GM18873 (cell line): ENCODE measurements at regions not wholly inside any gene's neighbourhood (a gene's known extent, or its start where the extent isn't known, plus 50 kb on each side); places are given as distances from the start of the nearest gene placed in this dataset.
A peak's percentile ranks its signal among the peaks of the same experiment; 100 is the strongest.

Experiments used
- ATAC-seq: cut with Tn5 transposase; IDR thresholded peaks from one replicate; pipeline ENCODE4 v1.9.1; 2021; ENCODE audit warnings: mild to moderate bottlenecking, moderate library complexity, moderate number of reproducible peaks; ENCODE audit not compliant: unreplicated experiment, low FRiP score

DNA sequence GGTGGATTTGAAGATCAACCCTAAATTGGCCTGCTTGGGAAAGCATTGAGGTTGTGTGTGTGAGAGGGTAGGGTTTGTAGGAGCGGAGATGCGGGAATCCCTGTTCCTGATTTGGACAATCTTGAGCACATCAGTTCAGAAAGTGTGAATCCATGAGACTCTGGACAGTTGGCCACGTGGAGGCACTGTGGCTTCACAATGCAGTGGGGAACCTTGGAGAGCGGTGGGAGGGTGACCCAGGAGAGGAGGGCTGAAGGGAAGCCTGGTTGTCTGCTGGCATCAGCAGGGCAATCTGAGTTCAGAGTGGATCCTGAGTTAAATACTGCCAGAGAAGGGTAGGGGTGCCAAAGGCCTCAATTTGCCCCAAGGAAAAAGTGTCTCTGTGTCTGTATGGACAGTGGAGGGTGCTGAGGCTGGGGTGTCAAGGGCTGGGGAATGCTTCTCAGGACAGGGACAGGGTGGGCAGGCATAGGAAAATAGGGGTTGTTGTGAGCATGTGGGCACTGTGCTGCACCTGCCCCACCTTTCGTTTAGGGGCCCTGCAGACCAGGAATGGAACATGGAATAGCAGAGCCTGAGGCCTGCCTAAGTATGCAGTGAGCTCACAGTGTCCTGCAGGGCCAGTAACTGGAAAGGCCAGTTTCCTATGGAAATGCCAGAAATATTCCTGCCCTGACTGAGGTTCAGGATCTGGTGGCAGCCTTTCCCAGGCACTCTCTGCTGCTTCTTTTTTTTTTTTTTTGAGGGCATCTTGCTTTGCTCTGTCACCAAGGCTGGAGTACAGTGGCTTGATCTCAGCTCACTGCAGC, 162.9 kb upstream of the PRSS58 start:
- no peak for ATAC-seq

DNA sequence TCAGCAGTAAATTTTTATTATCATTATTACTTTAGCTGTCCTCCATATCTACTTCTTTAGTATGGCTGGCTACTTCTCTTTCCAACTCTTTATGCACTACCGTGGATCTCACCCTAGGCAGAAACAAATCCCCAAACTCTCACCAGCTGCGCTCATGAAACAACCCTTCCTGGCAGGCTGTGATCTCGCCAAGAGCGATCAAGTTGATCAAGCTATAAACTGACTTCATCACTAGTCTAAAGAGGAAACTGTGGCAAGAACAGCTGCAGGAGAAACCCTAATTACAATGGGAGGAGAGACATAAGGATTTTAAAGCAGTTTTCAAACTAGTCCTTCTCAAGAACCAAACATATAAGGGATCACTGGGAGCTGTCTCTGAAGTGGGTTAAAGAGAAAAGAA, 160.5 kb upstream of the PRSS58 start:
- no peak for ATAC-seq

DNA sequence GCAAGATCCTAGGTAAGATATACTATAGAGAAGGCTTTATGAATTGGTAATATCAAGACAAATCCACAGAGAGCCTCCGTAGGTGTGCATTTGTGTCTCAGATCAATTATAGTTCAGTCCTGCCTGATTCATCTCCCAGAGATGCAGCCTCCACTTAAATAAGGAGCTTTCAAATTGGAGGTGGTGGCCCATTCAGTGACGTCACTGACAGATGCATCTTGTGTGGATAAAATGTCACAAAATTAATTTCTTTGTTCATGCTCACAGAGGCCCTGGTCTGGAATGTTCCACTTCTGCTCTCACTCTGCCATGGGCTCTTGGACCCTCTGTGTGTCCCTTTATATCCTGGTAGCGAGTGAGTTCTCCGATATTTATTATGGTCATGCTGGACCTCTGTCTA, 157.1 kb upstream of the PRSS58 start:
- no peak for ATAC-seq

DNA sequence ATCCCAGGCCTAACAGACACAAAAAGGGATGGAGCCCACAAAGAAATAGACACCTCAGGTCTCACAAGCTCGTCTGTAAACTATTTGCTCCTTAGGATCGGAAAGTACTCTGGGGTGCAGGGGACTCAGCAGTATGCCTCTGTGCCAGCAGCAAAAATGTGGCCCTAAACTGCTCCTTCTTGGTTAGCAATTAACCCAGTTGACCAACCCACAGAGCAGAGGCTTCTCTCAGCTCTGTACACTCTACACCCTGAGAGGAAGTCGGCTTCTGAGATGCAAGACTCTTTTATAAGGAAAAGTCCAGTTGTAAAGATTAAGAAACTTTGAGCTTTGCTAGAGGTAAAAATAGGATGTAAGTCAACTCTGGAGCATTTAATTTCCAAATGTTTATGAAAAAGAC, 156.3 kb upstream of the PRSS58 start:
- peak; percentile 83 for ATAC-seq

DNA sequence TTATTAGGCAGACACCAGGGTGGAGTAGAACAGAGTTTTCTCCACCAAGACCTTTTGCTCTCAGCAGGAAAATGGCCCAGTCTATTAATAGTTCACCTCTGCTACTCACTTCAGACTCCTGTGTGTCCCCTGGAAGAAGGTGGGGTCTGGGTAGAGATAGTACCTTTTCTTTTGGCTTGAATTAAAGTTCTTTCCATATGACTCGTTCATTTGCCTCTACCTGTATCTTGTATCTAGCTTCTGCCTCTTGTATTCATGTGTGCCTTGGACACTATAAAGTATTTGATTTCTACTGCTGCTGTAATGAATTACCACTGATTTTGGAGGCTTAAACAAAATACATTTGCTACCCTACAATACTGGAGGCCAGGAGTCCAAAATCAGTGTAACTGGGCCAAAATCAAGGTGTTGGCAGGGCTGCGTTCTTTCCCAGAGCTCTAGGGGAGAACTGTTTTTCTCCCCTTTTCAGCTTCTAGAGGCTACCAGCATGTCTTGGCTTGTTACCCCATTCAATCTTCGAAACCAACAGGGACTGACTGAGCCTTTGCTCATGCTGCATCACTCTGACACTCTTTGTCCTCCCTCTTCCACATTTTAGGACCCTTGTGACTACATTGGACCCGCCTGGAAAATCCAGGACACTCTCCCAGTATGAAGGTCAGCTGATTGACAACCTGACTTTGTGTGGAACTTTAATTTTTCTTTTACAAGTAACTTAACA, 155.6 kb upstream of the PRSS58 start:
- ATAC-seq: no peak

DNA sequence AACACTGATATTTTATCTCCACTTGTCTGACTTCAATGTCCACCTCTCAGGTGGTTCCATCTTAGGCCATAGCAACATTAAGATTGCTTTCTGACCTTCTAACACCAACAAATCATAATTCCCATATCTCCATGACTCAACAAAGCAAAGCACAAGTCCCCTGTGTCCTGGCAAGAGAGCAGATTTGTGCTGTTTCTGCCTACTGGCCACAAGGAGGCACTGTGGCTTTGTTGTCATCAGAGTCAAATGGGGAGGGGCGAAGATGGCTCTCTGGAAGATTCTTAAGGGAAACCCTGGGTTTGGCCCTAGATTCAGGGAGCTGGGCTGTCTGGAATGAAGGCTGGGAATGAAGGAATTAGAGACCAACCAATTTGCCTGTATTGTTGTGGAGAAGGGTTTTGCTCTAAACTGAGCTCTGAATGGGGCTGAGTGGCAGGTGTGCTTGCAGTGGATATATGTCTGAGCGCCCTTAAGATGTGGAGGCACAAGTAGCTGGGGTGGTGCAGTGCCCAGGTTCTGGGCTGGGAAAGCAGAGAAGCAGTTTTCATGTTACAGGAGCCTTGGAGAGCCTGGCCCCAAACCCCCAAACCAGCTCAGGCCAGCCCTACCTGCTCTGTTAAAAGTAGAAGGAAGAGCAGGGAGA, 154.8 kb upstream of the PRSS58 start:
- peak; percentile 70 for ATAC-seq

DNA sequence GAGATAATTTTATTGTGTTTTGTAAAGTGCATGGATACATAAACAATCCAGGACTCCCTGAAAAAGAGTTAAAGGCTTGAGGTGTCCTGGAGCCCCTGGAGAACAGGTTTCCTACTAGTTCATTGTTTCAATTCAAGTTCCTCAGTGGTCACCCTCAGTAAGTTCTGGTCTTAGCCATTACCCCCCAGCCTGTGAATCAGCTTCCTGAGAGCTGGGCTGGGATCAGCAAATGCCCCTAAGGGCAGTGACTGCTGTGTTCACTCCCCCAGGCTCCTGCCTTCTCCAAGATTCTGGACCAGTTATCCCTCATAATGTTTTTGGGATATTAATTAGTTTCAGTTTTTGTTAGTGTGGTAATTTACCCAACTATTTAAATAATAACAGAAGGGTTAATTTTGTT, 151.6 kb upstream of the PRSS58 start:
- no peak for ATAC-seq

DNA sequence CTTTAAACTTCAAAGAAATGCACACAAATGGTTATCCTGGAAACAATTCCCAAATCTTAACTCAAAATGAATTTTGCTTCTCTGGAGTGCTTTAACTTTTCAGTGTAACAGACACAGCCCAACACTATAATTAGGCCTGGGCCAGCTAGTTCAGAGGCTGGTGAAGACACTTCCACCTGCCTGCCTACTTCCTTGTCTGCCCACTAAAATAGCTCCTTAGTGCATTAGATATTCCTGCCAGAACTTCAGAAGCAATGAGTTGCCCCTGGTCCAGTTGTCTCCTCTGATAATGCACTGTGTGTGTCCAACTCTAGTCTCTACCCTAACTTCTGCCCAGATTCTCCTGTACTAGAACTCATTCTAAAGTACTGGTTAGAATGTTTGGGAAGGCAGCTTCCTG, 150.9 kb upstream of the PRSS58 start:
- ATAC-seq: no peak

DNA sequence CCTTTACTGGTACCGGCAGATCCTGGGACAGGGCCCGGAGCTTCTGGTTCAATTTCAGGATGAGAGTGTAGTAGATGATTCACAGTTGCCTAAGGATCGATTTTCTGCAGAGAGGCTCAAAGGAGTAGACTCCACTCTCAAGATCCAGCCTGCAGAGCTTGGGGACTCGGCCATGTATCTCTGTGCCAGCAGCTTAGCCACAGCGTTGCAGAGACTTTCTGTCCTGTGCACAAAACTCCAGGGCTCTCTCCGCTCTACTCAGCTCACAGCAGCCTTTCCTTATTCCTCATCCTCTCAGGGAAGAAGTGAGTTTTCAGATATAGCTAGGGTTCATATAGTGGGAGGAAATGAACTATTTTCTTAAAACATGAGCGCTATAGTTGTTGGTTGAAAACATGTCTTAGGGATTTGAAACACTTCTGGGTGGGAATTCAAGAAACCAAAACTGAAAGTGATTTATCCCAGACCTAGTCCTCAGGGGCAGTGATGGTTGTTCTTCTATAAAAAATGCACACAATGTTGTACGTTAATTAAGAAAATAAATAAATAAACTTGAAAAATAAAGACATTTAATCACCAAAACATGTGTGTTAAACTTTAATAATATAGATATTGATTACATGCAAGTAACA, 150.2 kb upstream of the PRSS58 start:
- no peak for ATAC-seq

DNA sequence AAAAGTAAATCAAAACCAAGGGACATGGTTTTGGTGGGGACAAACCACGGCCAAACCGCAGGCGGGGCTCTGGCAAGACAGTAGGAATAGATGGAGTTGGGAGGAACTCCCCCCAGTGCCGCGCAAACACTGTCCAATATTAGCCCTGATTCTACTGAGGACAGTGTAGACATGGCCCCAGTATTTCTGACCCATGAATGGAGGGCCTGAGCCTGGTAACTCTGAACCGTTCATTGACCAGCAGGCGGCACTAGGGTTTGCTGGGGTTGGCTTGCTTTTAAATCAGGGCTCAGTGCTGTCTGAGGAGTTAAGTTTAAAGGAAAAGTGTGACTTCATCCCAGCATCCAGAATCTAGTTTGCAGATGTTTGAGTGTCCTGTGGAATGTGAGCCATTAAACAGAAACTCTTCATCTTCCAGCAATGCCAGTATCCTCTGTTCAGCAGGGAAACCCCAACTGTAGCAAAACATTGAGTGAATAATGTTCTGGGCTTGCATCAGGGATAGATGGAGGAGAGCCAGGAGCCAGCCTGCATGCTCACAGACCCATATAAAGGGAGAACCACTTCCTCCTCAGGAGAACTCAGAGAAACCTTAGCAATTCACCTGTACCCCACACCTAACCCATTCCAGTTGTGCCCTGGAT, 147.4 kb upstream of the PRSS58 start:
- no peak for ATAC-seq

DNA sequence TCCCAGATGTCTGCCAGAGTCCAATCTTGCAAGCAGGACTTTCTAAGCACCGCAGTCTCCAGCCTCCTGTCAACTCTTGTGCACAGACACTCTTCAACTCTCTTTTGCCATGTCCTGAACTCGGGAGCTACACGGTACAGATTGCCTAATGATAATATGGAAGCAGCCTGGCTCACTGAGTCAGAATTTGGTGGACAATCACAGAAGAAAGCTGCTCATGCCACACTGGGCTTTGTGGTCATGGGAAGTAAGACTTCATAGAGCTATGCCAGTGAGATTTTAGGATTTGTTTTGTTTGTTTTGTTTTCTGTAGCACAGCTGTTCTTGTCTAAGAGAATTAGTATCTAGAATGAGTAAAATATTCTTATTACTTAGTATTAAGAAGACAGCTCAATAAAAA, 144.1 kb upstream of the PRSS58 start:
- no peak for ATAC-seq

DNA sequence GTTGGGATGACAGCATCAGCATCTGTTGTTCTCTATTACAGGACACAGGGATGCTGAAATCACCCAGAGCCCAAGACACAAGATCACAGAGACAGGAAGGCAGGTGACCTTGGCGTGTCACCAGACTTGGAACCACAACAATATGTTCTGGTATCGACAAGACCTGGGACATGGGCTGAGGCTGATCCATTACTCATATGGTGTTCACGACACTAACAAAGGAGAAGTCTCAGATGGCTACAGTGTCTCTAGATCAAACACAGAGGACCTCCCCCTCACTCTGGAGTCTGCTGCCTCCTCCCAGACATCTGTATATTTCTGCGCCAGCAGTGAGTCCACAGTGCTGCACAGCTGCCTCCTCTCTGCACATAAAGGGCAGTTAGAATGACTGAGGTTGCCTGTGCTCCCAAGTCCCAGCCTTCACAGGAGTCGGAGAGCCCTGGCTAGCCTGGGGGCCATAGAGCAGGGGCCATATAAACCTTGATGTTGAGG, 142.2 kb upstream of the PRSS58 start:
- ATAC-seq: no peak

DNA sequence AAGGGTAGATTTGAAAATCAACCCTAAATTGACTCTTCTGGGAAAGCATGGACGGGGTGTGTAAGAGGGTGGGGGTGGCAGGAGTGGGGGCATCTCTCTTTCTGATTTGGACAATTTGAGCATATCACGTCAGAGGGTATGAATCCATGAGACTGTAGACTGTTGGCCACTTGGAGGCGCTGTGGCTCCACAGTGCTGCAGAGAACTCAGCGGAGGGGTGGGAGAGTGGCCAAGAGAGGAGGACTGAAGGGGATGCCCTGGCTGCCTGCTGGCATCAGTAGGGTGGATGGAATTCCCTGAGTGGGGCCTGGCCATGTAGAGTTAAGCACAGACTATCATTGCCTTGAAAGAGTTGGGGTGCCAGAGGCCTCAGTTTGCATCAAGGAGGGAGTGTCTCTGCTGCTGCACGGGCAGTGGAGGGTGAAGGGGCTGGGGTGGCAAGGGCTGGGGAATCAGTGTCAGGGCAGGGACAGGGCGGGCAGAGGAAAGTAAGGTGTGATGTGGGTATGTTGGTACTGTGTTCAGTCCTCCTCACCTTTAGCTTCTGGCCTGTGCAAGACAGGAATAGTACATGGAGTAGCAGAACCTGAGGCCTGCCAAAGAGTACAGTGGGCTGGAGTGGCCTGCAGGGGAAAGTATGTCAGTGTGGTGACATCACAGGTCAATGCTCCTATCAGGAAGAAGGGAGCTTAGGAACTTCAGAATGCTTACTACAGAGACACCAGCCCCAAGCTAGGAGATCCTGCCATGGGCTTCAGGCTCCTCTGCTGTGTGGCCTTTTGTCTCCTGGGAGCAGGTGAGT, 133.5 kb upstream of the PRSS58 start:
- no peak for ATAC-seq

DNA sequence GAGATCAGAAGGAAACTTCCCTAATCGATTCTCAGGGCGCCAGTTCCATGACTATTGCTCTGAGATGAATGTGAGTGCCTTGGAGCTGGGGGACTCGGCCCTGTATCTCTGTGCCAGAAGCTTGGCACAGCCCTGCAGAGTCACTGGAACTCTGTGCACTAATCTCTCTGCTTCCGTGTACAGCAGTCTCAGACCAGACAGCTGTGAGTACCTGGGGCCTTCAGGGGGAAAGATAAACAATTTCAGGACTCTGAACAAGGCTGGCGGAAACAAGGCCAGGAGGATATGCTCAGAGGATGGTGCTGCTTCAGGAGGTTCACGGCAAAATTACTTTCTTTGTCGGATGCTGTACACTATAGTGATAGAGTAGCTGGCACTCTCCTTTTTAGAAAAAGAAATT, 131.7 kb upstream of the PRSS58 start:
- no peak for ATAC-seq

DNA sequence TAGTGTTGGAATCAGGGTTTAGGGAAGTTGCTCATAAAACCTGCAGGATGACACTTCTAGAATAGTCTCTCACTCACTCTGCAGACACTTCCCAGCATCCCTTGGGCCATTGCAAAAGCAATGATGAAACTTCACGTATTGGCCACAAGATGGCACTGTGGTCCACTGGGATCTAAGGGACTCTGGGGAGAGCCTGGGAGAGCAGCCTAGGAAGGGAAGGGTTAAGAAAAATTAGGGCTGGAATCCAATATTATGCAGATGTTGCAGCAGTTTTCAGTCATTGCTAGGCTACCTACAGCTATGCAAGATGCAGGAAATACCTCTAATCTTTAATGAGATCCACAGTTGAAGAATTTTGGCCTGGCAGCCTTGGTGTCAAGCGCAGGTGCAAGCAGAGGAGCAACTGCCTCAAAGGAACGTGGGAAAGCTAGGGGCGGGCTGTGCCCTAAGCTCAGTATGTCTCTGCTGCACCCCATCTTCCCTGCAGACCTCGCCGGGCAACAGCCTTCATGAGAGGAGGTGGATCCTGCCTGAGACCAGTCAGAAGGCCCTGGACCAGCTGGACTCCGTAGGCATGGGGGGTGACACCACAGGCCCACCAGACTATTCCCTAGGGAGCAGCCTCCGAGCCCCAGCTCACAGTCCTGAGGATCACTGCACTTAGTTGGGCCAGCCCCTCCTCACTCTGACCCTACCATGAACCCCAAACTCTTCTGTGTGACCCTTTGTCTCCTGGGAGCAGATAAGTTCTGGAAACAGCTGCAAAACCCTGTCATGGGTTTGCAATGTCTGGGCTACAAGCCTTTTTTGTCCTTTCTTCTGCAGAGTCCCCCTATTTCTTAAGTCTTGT, 127.9 kb upstream of the PRSS58 start:
- ATAC-seq: peak; percentile 68

DNA sequence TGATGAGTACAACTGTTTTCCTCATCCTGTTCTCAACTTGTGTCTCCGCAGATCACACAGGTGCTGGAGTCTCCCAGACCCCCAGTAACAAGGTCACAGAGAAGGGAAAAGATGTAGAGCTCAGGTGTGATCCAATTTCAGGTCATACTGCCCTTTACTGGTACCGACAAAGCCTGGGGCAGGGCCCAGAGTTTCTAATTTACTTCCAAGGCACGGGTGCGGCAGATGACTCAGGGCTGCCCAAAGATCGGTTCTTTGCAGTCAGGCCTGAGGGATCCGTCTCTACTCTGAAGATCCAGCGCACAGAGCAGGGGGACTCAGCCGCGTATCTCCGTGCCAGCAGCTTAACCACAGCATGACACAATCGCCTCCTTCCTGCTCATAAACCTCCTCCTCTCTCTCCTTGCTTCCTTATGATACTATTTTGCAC, 126.7 kb upstream of the PRSS58 start:
- ATAC-seq: no peak

DNA sequence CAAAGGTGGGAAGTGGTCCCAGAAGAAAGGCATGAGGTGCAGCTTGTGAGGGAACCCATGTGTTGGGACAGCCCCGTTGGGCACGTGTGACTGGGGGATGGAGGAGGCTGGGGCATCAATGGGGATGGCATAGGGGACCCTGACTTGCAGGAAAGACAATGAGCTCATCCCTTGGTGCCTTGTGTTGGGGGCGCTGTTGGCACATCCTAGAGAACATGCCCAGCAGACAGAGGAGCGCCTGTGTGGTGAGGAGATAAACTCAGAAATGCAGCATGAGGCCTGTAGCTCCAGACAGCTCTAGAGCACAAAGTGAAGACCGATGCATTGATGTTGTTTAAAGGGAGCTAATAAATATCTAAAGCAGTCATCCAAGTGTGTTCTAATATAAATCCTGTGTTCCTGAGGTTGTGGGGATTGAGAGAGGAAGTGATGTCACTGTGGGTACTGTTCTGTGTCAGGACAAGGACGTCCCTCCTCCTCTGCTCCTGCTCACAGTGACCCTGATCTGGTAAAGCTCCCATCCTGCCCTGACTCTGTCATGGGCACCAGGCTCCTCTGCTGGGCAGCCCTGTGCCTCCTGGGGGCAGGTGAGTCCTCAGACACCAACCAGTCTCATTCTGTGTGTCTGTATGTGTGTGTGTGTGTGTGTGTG, 126.1 kb upstream of the PRSS58 start:
- ATAC-seq: no peak

DNA sequence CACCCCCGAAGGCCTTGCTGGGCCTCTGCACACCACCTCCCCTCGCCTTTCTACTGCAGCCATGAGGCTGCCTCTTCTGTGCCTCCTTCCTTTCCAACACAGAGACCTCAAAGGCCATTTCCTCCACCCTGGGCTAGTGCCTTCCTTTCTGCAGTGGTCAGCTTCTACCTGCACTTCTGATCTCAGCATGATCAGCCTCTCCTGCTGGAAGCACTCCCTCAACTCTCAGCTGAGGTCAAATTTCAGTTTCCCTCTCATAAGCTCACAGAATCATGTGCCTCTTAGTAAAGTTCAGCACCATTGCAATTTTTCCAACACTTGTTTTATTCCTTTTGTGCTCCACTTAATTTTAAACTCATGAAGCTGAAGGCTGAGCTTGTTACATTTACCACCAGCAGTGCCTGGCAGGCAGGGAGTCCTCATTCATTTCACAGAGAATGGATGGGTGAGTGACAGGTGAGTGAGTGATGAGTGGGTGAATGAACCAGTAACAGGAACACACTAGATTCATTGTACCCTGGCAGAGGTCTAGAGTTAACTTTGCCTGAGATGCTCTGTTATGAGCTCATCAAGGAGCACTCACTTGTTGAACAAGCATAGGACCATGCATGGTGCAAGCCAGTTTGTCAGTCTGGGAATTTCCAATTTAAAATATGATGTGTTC, 124.0 kb upstream of the PRSS58 start:
- ATAC-seq: no peak
